OCI-LY7 (cell line): ENCODE measurements at regions not wholly inside any gene's neighbourhood (a gene's known extent, or its start where the extent isn't known, plus 50 kb on each side); places are given as distances from the start of the nearest gene placed in this dataset.

Experiments used
- CTCF ChIP-seq: fragments of 200-600 bp; sonication (generic); conservative IDR thresholded peaks from 2 replicates; pipeline ENCODE4 v1.5.1; 2014; ENCODE audit warnings: mild to moderate bottlenecking, antibody characterized with exemption, low read length, moderate library complexity, mixed read lengths
- EZH2phosphoT487 ChIP-seq: fragments of 200-600 bp; sonication (generic); IDR thresholded peaks from 2 replicates; pipeline ENCODE4 v1.6.1; 2018; ENCODE audit warnings: low read depth, borderline replicate concordance, mild to moderate bottlenecking, mixed run types, antibody characterized with exemption, low read length, moderate library complexity, mixed read lengths

- TF ChIP-seq CTCF (no peak), EZH2phosphoT487 (no peak)
These were observed 59.2 kb upstream of the CHST9 start for GRCh38 chr18:27244259-27244658.
